Stomach smooth muscle (tissue), 2 donors: ENCODE measurements at regions not wholly inside any gene's neighbourhood (a gene's known extent, or its start where the extent isn't known, plus 50 kb on each side); places are given as distances from the start of the nearest gene placed in this dataset.

Source experiments
- H3K27ac ChIP-seq: one replicate; pipeline ENCODE4 v1.7.0; 2013; ENCODE audit warnings: mild to moderate bottlenecking, low read length, inconsistent platforms
- H3K27me3 ChIP-seq, 2 donors: one replicate each; pipeline ENCODE4 v1.7.0; 2013; ENCODE audit warnings: low read length in 2 of 2; ENCODE audit not compliant: insufficient read depth in 2 of 2, control insufficient read depth in 1 of 2
- H3K36me3 ChIP-seq, 2 donors: one replicate each; pipeline ENCODE4 v1.7.0; 2013; ENCODE audit warnings: low read length in 2 of 2; ENCODE audit not compliant: control insufficient read depth in 2 of 2, insufficient read depth in 2 of 2
- H3K4me1 ChIP-seq: one replicate; pipeline ENCODE4 v1.7.0; 2013; ENCODE audit warnings: low read length; ENCODE audit not compliant: control insufficient read depth, insufficient read depth
- H3K4me3 ChIP-seq, 2 donors: one replicate each; pipeline ENCODE4 v1.7.0; 2013; ENCODE audit warnings: low read length in 2 of 2
- H3K9ac ChIP-seq, 2 donors: one replicate each; pipeline ENCODE4 v1.7.0; 2013; ENCODE audit warnings: low read length in 2 of 2, mild to moderate bottlenecking in 1 of 2
- H3K9me3 ChIP-seq, 2 donors: one replicate each; pipeline ENCODE4 v1.7.0; 2013; ENCODE audit warnings: low read length in 2 of 2; ENCODE audit not compliant: control insufficient read depth in 2 of 2
- donor health status: healthy.
- donor health status: Pancreatic carcinoma.

DNA sequence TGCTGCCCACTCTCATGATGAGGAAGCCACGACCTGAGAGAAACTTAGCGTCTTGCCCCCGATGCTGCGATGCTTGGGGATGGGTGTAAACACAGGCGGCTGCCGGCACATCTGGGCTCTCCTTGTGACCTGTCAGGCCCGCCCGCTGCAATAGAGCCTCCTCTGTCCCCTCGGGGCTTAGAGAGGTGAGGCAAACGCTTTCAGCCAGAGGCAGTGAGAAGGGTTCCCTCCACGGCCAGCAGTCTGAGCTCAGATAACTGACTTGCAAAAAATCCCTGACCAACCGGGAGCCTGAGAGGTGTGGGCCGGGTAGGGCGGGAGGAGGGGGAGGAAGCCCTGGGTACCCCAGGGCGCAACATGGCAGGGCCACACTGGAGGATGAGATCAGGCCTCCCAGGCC is 260.6 kb downstream of the C16orf95 start:
- no peaks in the 10 kb centered on the region for H3K36me3 ChIP-seq
- H3K27me3 ChIP-seq, result peaks cover 7 to 39% of the 10 kb centered on the region in 2 donors
- H3K27ac ChIP-seq, result no peak overlapping the region
- H3K4me3 ChIP-seq, result no peak overlapping the region
- no peak overlapping the region for H3K9ac ChIP-seq
- no peaks in the 10 kb centered on the region for H3K4me1 ChIP-seq
- H3K9me3 ChIP-seq, result peaks cover 0 to 4% of the 10 kb centered on the region in 2 donors

DNA sequence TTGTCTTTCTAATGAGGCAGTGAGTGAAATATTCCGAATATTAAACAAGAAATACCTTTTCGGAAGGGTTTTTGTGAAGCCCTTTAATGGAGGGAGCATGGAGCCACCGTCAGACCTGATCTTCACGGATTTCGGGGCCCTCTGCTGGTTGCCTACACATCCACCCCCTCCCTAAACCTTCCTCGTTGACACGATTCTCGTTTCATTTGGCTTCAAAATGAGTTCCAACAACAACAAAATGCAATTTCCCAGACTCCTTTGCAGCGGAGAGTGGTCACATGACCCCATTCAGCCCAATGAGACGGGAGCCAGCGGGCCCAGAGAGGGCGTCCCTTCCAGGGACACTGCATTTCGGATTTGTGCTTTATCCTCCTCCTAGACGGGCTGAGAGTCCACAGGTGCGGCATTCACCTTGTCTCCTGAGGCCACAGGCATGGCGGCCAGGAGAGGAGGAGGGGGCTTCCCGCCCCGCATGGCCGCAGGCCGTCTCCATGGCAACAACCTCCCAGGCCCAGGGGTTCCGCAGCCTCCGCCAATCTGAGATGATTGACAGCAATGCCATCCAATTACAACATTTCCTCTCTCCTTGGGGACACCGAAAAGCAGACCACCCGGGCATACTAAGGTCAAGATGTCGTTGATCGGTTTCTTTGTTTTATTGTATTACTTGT is 259.8 kb downstream of the C16orf95 start:
- Histone ChIP-seq H3K4me1 (no peaks in the 10 kb centered on the region), H3K27ac (no peak overlapping the region), H3K27me3 (peaks cover 7 to 41% of the 10 kb centered on the region in 2 donors), H3K4me3 (no peak overlapping the region), H3K9ac (no peak overlapping the region), H3K9me3 (peaks cover 0 to 4% of the 10 kb centered on the region in 2 donors), H3K36me3 (no peaks in the 10 kb centered on the region)

DNA sequence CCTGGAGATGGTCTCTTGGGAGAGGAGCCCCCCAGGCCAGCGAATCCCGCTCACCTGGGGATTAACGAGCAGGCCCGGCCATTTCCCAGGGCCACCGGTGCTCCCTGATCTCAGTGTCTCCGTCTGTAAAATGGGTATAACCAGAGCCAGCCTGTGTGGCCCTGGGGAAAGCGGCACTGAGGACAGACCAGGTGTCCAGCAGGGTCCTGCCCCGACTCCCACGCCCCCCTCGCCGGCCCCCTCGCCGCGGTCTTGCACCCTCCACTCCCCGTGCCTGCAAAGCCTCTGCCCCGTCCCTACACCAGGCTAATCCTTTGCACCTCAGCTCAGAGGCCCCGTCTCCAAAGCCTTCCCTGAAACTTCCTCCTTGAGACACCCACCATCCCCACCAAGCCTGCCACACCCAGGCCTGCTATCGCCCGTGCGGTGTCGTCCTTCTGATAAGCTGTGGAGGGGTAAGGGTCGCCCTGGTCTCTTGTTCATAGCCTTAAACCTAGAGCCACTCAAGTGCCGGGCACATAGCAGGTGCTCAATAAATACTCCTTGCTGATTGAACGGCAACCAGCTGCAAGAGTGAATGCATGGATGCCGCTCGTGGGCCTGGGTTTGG is 259.1 kb downstream of the C16orf95 start:
- Histone ChIP-seq H3K27me3 (peaks cover 7 to 38% of the 10 kb centered on the region in 2 donors), H3K4me3 (no peak overlapping the region), H3K27ac (no peak overlapping the region), H3K9me3 (peaks cover 0 to 4% of the 10 kb centered on the region in 2 donors), H3K36me3 (no peaks in the 10 kb centered on the region), H3K9ac (no peak overlapping the region), H3K4me1 (no peaks in the 10 kb centered on the region)

DNA sequence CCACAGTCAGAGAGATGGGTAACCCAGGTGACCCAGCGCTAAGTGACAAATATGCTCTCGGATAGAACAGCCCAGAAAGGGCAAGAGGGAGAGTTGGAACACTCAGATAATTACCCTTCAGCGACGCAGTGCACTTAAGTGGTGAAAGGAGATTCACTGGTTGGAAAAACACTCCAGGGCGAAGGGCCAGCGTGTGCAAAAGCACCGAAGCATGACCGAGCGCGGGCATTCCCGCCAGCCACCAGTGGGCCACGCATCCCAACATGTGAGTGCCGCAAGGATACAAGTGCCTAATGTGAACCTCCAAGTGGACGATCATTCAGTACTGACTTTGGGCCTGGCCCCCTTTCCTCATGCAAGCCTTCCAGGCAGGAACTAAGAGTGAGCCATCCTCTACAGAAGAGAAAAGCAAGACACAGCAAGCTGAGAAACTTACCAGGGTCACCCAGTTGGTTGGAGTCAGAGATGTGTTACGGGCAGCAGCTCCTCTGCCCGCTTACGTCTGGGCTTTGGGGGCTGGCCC is 258.4 kb downstream of the C16orf95 start:
- Histone ChIP-seq H3K27ac (no peak overlapping the region), H3K36me3 (no peaks in the 10 kb centered on the region), H3K27me3 (peaks cover 7 to 31% of the 10 kb centered on the region in 2 donors), H3K4me1 (no peaks in the 10 kb centered on the region), H3K4me3 (no peak overlapping the region), H3K9me3 (peaks cover 0 to 4% of the 10 kb centered on the region in 2 donors), H3K9ac (no peak overlapping the region)

DNA sequence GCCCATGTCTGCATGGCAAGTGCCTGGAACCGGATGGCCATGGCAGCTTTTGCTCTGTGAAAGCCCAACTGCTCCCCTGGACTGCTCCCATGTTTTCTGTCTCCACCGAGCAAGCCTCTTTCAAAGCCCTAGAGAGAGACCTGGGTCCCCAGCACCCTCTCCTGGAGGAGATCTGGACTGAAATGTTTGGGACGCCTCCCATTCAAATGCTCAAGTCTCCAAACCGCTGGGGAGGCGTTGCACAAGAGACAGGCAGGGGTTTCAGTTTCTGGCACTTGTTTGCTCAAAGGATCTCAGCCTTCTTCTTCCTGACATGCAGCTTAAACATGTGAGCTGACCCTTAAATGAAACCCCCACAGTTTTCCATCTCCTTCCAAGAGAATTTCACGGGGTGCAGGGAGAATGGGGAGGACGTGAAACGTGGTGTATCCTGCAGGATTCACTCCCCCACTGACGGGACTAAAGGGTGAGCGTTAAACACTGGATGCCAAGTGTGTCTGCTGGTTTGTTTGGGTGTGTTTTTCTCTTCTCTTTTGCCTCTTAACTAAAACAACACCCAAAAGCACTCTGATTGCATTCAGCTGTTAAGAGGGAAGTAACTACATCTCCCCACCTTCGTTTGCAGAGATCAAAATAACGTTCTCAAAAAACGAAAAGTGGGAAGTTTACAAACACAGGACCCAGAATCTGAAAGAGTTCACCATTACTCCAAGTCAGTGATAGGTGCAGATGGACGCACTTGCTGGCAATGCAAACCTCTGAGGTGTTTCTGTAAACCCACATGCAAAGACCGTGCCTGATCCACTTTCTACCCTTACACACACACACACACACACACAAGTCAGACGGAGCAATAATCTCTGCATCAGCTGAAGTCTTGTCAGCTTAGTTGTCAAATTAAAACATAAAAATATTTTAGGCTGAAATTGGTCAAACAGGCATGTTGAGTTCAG is 256.9 kb downstream of the C16orf95 start:
- peaks cover 4 to 24% of the 10 kb centered on the region in 2 donors for H3K27me3 ChIP-seq
- no peaks in the 10 kb centered on the region for H3K4me1 ChIP-seq
- no peaks in the 10 kb centered on the region for H3K9me3 ChIP-seq
- H3K4me3 ChIP-seq, result no peak overlapping the region
- no peak overlapping the region for H3K27ac ChIP-seq
- no peaks in the 10 kb centered on the region for H3K36me3 ChIP-seq
- H3K9ac ChIP-seq, result no peak overlapping the region

DNA sequence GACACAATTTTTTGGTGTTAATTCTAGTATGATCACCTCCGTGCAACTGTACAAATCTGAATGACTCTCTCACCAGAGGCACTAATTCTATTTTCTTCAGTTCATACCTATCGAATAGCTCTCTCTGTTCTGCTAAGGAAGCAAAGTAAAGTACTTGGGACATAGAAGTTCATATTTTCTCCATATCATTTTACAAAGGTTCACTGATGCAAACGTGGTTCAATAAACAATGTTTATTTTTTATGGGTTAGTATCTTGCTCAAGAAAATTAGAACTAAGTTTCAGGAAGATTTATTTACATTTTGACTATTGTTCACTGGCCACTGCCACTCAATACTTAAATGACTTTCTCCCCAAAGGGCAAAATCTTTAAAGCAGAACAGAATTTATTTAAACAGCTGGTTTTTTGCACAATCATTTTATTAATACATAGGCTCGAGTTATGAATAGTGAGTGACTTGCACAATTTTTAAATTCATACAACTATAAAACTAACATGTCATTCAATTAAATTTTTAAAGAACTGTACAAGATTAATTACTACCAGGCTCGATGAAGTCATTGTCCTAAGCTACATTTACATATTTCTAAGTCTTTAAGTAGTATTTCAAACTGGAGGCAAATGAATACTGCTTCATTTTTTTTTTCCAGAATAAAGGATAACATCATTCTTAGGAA is 255.8 kb downstream of the C16orf95 start:
- no peak overlapping the region for H3K4me3 ChIP-seq
- peaks cover 4 to 22% of the 10 kb centered on the region in 2 donors for H3K27me3 ChIP-seq
- H3K27ac ChIP-seq, result no peak overlapping the region

DNA sequence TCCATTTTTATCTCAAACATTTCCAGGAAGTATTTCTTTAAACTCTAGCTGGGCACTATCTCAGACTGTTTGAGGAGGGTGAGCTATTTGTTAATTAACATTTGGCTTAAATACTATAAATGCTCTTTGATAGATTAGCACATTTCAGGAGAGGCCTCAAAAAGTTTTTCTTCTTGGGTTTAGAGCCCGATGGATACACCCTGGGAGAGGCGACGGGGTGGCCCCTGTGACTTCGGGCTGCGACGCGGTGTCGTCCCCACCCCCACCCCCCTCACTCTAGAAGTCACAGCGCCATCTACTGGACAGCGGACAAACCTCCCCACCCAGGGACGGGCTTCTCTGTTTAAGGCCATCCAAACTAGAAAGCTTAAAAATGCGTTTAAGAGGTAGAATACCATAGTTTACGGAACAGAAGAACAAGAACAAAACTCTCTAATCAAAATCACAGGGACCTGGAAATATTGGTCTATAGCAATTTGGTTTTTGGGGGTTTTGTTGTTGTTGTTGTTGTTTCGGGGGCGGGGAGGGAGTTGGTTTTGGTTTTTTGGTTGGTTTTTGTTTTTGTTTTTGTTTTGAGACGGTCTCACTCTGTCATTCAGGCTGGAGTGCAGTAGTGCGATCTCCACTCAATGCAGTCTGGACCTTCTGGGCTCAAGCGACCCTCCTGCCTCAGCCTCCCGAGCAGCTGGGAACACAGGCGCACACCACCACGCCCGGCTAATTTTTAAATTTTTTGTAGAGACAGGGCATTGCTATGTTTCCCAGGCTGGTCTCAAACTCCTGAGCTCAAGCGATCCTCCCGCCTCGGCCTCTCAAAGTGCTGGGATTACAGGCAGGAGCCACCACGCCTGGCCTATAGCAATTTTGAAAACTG is 254.4 kb downstream of the C16orf95 start:
- H3K27me3 ChIP-seq, result peaks cover 4 to 15% of the 10 kb centered on the region in 2 donors
- no peaks in the 10 kb centered on the region for H3K4me1 ChIP-seq
- no peaks in the 10 kb centered on the region for H3K36me3 ChIP-seq
- no peak overlapping the region for H3K4me3 ChIP-seq
- no peak overlapping the region for H3K9ac ChIP-seq
- H3K9me3 ChIP-seq, result no peaks in the 10 kb centered on the region
- H3K27ac ChIP-seq, result no peak overlapping the region

More for the DNA sequence above, 255.8 kb downstream of the C16orf95 start:
- no peaks in the 10 kb centered on the region for H3K36me3 ChIP-seq
- no peaks in the 10 kb centered on the region for H3K4me1 ChIP-seq
- H3K9me3 ChIP-seq, result no peaks in the 10 kb centered on the region
- no peak overlapping the region for H3K9ac ChIP-seq

DNA sequence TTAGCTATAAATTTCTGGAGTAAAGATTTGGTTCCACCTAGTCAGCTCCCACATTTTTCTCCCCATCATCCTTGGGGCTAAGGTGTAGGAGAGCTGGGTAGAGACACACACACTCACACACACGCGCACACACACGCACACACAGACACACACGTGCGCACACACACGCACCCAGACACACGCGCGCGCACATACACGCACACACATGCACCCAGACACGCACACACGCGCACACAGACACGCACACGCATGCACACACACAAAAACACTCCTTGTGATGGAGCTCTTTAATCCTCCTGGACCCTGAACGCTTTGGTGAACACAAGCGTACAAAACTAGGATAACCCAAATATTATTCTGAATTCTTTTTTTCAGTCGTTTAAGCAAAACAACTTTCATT is 253.6 kb downstream of the C16orf95 start:
- Histone ChIP-seq H3K27ac (no peak overlapping the region), H3K4me3 (no peak overlapping the region), H3K9ac (no peak overlapping the region), H3K36me3 (no peaks in the 10 kb centered on the region), H3K4me1 (no peaks in the 10 kb centered on the region), H3K27me3 (peaks cover 2 to 13% of the 10 kb centered on the region in 2 donors), H3K9me3 (no peaks in the 10 kb centered on the region)

DNA sequence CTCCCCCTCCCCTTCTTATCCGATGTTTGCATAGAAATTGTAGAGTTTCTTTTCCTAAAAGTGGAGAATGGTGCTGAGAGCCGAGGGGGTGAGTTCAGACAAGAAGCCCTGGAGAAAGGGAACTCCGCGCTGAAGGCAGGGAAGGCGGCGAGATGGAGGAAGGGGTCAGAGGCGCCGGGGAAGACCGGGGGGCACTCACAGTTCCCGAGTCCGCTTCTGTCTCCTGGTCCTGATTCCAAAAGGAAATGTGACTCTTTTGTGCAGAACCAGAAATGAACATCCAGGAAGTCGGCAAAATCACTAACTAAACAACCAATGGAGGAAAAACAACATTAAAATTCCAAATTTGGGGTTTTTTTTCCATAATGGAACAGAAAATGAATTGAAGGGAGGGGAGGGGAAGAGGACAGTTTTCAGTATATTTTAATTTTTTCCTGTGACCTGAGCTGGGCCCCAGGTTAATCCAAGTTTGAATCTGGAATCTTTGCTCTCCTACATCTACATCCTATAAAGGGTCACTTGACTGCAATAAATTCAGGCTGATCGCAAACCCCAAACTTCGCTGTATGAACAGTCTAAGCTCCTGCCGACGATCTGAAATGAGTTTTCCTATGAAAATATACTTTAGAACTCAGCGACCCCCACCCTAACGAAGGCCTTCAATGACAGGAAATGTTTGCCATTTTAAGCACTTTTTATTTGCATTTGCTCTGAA is 252.3 kb downstream of the C16orf95 start:
- no peaks in the 10 kb centered on the region for H3K36me3 ChIP-seq
- H3K27me3 ChIP-seq, result peaks cover 3 to 10% of the 10 kb centered on the region in 2 donors
- no peak overlapping the region for H3K9ac ChIP-seq
- H3K9me3 ChIP-seq, result no peaks in the 10 kb centered on the region
- no peaks in the 10 kb centered on the region for H3K4me1 ChIP-seq
- no peak overlapping the region for H3K27ac ChIP-seq
- no peak overlapping the region for H3K4me3 ChIP-seq
